ENCODE measurements at regions not wholly inside any gene's neighbourhood (a gene's known extent, or its start where the extent isn't known, plus 50 kb on each side); places are given as distances from the start of the nearest gene placed in this dataset.
"Not testable (repeated sequence)": the region's sequence is repeated elsewhere in the genome, so short reads cannot be mapped to it uniquely, and the experiment has no call there.

GRCh38 chr12:46988122-46988521 is 91.3 kb upstream of the PCED1B start:
- not testable (repeated sequence) for TF ChIP-seq CTCF, POLR2A (IDR thresholded peaks at IDR 0.05)
